A673 (cell line): ENCODE measurements at regions not wholly inside any gene's neighbourhood (a gene's known extent, or its start where the extent isn't known, plus 50 kb on each side); places are given as distances from the start of the nearest gene placed in this dataset.

ENCODE experiments used
- BruUV-seq: library from RNA; stranded (reverse); fragments of 400-500 nt; replicated peaks from 2 replicates; lab custom pipeline; 2021; lab: Mats Ljungman, UMichigan
- CTCF ChIA-PET: fragments of 300-600 bp; sonication (Branson Sonifier 250); formaldehyde crosslinking; loops from one replicate; lab custom pipeline; 2022; ENCODE audit warnings: antibody characterized with exemption; lab: Charles Lee
- POLR2A ChIA-PET: fragments of 300-600 bp; sonication (Branson Sonifier 250); formaldehyde crosslinking; loops from one replicate; lab custom pipeline; 2022; ENCODE audit warnings: antibody characterized with exemption; ENCODE audit not compliant: low non-redundant PET; lab: Charles Lee
- DNase-seq: peaks from one replicate; pipeline ENCODE4 v3.0.0-alpha.2; 2015; ENCODE audit warnings: low spot score
- H3K27ac ChIP-seq: fragments of 200-600 bp; sonication (generic); 2 replicates; pipeline ENCODE4 v1.5.1; 2016; ENCODE audit warnings: mixed run types, low read depth, mild to moderate bottlenecking, mixed read lengths, antibody characterized with exemption, low read length; ENCODE audit not compliant: poor library complexity, severe bottlenecking
- H3K27me3 ChIP-seq: fragments of 200-600 bp; sonication (generic); replicated peaks from 2 replicates; pipeline ENCODE4 v1.6.1; 2017; ENCODE audit warnings: mixed run types, low read depth, mild to moderate bottlenecking, mixed read lengths, antibody characterized with exemption, low read length; ENCODE audit not compliant: insufficient read depth, poor library complexity
- H3K36me3 ChIP-seq: fragments of 200-600 bp; sonication (generic); 2 replicates; pipeline ENCODE4 v1.6.1; 2016; ENCODE audit warnings: mixed run types, mild to moderate bottlenecking, mixed read lengths, antibody characterized with exemption, low read length; ENCODE audit not compliant: insufficient read depth, poor library complexity, severe bottlenecking
- H3K4me1 ChIP-seq: fragments of 200-600 bp; sonication (generic); 2 replicates; pipeline ENCODE4 v1.6.1; 2017; ENCODE audit warnings: mixed run types, mild to moderate bottlenecking, mixed read lengths, antibody characterized with exemption, low read length; ENCODE audit not compliant: insufficient read depth, poor library complexity, severe bottlenecking
- H3K4me3 ChIP-seq: fragments of 200-600 bp; sonication (generic); 2 replicates; pipeline ENCODE4 v1.5.1; 2016; ENCODE audit warnings: low read depth, mixed run types, mild to moderate bottlenecking, mixed read lengths, low read length; ENCODE audit not compliant: poor library complexity, severe bottlenecking
- H3K9me3 ChIP-seq: fragments of 200-600 bp; sonication (generic); 2 replicates; pipeline ENCODE4 v1.6.1; 2016; ENCODE audit warnings: mixed run types, low read depth, mild to moderate bottlenecking, mixed read lengths, antibody characterized with exemption, low read length; ENCODE audit not compliant: poor library complexity, severe bottlenecking
- EZH2 ChIP-seq: fragments of 200-600 bp; sonication (generic); IDR thresholded peaks from 2 replicates; pipeline ENCODE4 v1.6.1; 2017; ENCODE audit warnings: borderline replicate concordance, low read depth, mild to moderate bottlenecking, mixed read lengths, antibody characterized with exemption, low read length; ENCODE audit not compliant: poor library complexity, severe bottlenecking
- intact Hi-C: fragments of 100-400 bp; cut with micrococcal nuclease; formaldehyde crosslinking; loops from one replicate; pipeline ENCODE4 v1.10.0; 2022; ENCODE audit not compliant: unreplicated experiment
- TF ChIP-seq, protein P1 (sequence below): fragments of 300-800, 200-600 bp; sonication (generic); conservative IDR thresholded peaks from 2 replicates; pipeline ENCODE4 v1.5.1; 2017; ENCODE audit warnings: low read depth, mild to moderate bottlenecking, antibody characterized with exemption, low read length, moderate library complexity, mixed read lengths

GRCh38 chr3:28933337-28933736, 347.5 kb upstream of the RBMS3 start:
- no peaks in the 10 kb centered on the region for H3K27me3 ChIP-seq
- ChIA-PET CTCF (no interaction called here), POLR2A (no interaction called here)
- no TSS peak for BruUV-seq
- no peak overlapping the region for H3K27ac ChIP-seq
- H3K9me3 ChIP-seq, result no peaks in the 10 kb centered on the region
- no peaks in the 10 kb centered on the region for H3K4me1 ChIP-seq
- intact Hi-C loops, result no loop called here
- no peak overlapping the region for H3K4me3 ChIP-seq
- TF ChIP-seq, protein P1, sequence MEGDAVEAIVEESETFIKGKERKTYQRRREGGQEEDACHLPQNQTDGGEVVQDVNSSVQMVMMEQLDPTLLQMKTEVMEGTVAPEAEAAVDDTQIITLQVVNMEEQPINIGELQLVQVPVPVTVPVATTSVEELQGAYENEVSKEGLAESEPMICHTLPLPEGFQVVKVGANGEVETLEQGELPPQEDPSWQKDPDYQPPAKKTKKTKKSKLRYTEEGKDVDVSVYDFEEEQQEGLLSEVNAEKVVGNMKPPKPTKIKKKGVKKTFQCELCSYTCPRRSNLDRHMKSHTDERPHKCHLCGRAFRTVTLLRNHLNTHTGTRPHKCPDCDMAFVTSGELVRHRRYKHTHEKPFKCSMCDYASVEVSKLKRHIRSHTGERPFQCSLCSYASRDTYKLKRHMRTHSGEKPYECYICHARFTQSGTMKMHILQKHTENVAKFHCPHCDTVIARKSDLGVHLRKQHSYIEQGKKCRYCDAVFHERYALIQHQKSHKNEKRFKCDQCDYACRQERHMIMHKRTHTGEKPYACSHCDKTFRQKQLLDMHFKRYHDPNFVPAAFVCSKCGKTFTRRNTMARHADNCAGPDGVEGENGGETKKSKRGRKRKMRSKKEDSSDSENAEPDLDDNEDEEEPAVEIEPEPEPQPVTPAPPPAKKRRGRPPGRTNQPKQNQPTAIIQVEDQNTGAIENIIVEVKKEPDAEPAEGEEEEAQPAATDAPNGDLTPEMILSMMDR, result no peak
- TF ChIP-seq EZH2, result no peak
- H3K36me3 ChIP-seq, result no peaks in the 10 kb centered on the region
- DNase-seq, result no peak

GRCh38 chr3:28934126-28934813, 346.6 kb upstream of the RBMS3 start:
- POLR2A ChIA-PET, result no interaction called here
- H3K4me3 ChIP-seq, result no peak overlapping the region

GRCh38 chr3:28935146-28935545, 345.7 kb upstream of the RBMS3 start:
- BruUV-seq, result no TSS peak
- intact Hi-C loops, result no loop called here
- Histone ChIP-seq H3K4me1 (no peaks in the 10 kb centered on the region), H3K27ac (no peak overlapping the region), H3K27me3 (no peaks in the 10 kb centered on the region), H3K4me3 (no peak overlapping the region), H3K36me3 (no peaks in the 10 kb centered on the region), H3K9me3 (no peaks in the 10 kb centered on the region)
- no peak for TF ChIP-seq EZH2
- TF ChIP-seq, protein P1, result no peak
- ChIA-PET CTCF (interaction anchor here (0.5 kb wide), 1 partner anchor 44 kb away, joined by 3 read pairs; no protein-coding TSS in a partner anchor), POLR2A (no interaction called here)
- no peak for DNase-seq

More at GRCh38 chr3:28934126-28934813, 346.6 kb upstream of the RBMS3 start:
- no peaks in the 10 kb centered on the region for H3K9me3 ChIP-seq
- intact Hi-C loops, result no loop called here
- H3K27ac ChIP-seq, result no peak overlapping the region
- CTCF ChIA-PET, result no interaction called here
- DNase-seq, result no peak
- TF ChIP-seq EZH2, result no peak
- TF ChIP-seq, protein P1, result no peak
- BruUV-seq, result no TSS peak
- no peaks in the 10 kb centered on the region for H3K27me3 ChIP-seq
- no peaks in the 10 kb centered on the region for H3K36me3 ChIP-seq
- no peaks in the 10 kb centered on the region for H3K4me1 ChIP-seq
